ENCODE measurements at regions not wholly inside any gene's neighbourhood (a gene's known extent, or its start where the extent isn't known, plus 50 kb on each side); places are given as distances from the start of the nearest gene placed in this dataset.
A peak's percentile ranks its signal among the peaks of the same experiment; 100 is the strongest.
"Not testable (repeated sequence)": the region's sequence is repeated elsewhere in the genome, so short reads cannot be mapped to it uniquely, and the experiment has no call there.

DNA sequence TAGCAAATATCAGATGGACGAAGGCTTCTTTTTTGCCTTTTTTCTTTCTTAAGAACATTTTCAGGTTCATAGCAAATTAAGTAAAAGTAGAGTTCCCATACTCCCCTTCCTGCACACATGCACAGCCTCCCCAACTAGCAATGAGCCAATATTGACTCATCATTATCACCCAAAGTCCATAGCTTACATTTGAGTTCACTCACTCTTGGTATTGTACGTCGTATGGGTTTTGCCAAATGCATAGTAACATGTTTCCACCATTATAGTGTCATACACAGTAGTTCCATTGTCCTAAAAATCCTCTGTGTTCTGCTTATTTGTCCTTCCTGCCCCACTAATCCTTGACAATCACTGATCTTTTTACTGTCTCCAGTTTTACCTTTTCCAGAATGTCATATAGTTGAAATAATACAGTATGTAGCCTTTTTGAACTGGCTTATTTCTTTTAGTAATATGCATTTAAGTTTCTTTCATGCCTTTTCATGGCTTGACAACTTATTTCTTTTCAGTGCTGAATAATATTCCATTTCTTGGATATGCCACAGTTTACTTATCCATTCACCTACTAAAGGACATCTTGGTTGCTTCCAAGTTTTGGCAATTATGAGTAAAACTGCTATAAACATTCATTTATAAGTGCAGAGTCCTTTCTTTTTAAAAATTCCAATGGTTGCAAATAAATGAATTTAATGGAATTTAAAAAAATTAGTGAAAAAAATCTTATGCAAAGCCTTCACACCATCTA lies 242.1 kb downstream of the ISL1 start:
- H3K18ac ChIP-seq (ENCODE audit: low read depth in 1 of 2, low read length in 2 of 2) = no peak overlapping the region
- H2AK5ac ChIP-seq (ENCODE audit: low read length, severe bottlenecking) = no peak overlapping the region
- no peaks in the 10 kb centered on the region for H3K27me3 ChIP-seq (ENCODE audit: control insufficient read depth in 1 of 2, insufficient read depth in 1 of 2, low read length in 2 of 2)
- no peaks in the 10 kb centered on the region for H3K4me1 ChIP-seq (ENCODE audit: control insufficient read depth, insufficient read depth, low read depth, low read length)
- no peak overlapping the region for H3K4ac ChIP-seq (ENCODE audit: low read depth in 1 of 2, low read length in 2 of 2)
- no peak overlapping the region for H2BK12ac ChIP-seq (ENCODE audit: low read length in 2 of 2)
- 100% methylated on average over 3 of the region's 3 CpGs for WGBS
- H2BK5ac ChIP-seq (ENCODE audit: low read depth, low read length, poor library complexity, severe bottlenecking) = no peak overlapping the region
- H3K9me3 ChIP-seq (ENCODE audit: control insufficient read depth, low read length) = no peaks in the 10 kb centered on the region
- H3K79me1 ChIP-seq (replicated peaks; ENCODE audit: low read length, poor library complexity, severe bottlenecking) = no peaks in the 10 kb centered on the region
- no peak overlapping the region for H3K23ac ChIP-seq (ENCODE audit: low read length in 2 of 2)
- H3K4me3 ChIP-seq (ENCODE audit: insufficient read depth in 1 of 2, low read depth in 1 of 2, low read length in 2 of 2) = no peak overlapping the region
- H3K27ac ChIP-seq (ENCODE audit: low read length, poor library complexity, severe bottlenecking) = no peak overlapping the region
- H3K4me2 ChIP-seq (ENCODE audit: low read length, poor library complexity, severe bottlenecking) = no peak overlapping the region
- DNase-seq = no peak
- no peak overlapping the region for H3K9ac ChIP-seq (ENCODE audit: low read length)
- no peaks in the 10 kb centered on the region for H3K36me3 ChIP-seq (ENCODE audit: control insufficient read depth in 1 of 2, insufficient read depth in 2 of 2, low read depth in 1 of 2, low read length in 2 of 2)
- H2BK15ac ChIP-seq (ENCODE audit: low read depth, poor library complexity, severe bottlenecking) = no peak overlapping the region
- no peak overlapping the region for H2BK120ac ChIP-seq (ENCODE audit: low read depth, low read length)
- H4K8ac ChIP-seq (ENCODE audit: low read length) = no peak overlapping the region
- H3K14ac ChIP-seq (ENCODE audit: low read length in 2 of 2) = no peak overlapping the region
- H4K91ac ChIP-seq (ENCODE audit: low read length) = no peak overlapping the region
- no peak overlapping the region for H2AFZ ChIP-seq (ENCODE audit: low read depth, low read length)

DNA sequence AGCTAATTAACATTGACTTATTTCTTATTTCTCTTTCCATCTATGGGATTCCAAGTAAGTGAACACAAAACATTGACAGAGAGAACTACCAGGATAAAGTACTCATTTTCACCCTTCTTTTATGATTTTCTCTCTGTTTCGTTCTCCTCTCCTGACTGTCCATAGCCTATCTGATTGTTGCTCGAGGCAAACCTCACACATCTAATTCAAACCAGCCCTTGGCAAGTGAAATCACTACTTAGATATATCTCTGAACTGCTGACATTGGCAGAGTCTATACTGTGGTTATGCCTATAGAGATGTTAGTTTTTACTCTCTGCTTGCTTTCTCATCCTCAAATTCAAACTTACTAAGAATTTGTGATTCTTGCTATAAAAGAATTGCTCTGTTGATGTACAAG lies 248.8 kb downstream of the ISL1 start:
- no peak overlapping the region for H2BK120ac ChIP-seq (ENCODE audit: low read depth, low read length)
- no peak overlapping the region for H3K18ac ChIP-seq (ENCODE audit: low read depth in 1 of 2, low read length in 2 of 2)
- H3K27me3 ChIP-seq (ENCODE audit: control insufficient read depth in 1 of 2, insufficient read depth in 1 of 2, low read length in 2 of 2) = no peaks in the 10 kb centered on the region
- H3K4me1 ChIP-seq (ENCODE audit: control insufficient read depth, insufficient read depth, low read depth, low read length) = no peaks in the 10 kb centered on the region
- H3K14ac ChIP-seq (ENCODE audit: low read length in 2 of 2) = no peak overlapping the region
- no peaks in the 10 kb centered on the region for H3K79me1 ChIP-seq (replicated peaks; ENCODE audit: low read length, poor library complexity, severe bottlenecking)
- no peak overlapping the region for H4K8ac ChIP-seq (ENCODE audit: low read length)
- H2AK5ac ChIP-seq (ENCODE audit: low read length, severe bottlenecking) = no peak overlapping the region
- H3K9me3 ChIP-seq (ENCODE audit: control insufficient read depth, low read length) = peaks cover 2% of the 10 kb centered on the region
- no peak overlapping the region for H2BK5ac ChIP-seq (ENCODE audit: low read depth, low read length, poor library complexity, severe bottlenecking)
- H3K27ac ChIP-seq (ENCODE audit: low read length, poor library complexity, severe bottlenecking) = no peak overlapping the region
- H3K9ac ChIP-seq (ENCODE audit: low read length) = no peak overlapping the region
- H3K4me3 ChIP-seq (ENCODE audit: insufficient read depth in 1 of 2, low read depth in 1 of 2, low read length in 2 of 2) = no peak overlapping the region
- no peaks in the 10 kb centered on the region for H3K36me3 ChIP-seq (ENCODE audit: control insufficient read depth in 1 of 2, insufficient read depth in 2 of 2, low read depth in 1 of 2, low read length in 2 of 2)
- H2BK12ac ChIP-seq (ENCODE audit: low read length in 2 of 2) = no peak overlapping the region
- H4K91ac ChIP-seq (ENCODE audit: low read length) = no peak overlapping the region
- no peak for DNase-seq
- 88% methylated on average over 2 of the region's 2 CpGs for WGBS
- no peak overlapping the region for H2BK15ac ChIP-seq (ENCODE audit: low read depth, poor library complexity, severe bottlenecking)
- no peak overlapping the region for H3K4me2 ChIP-seq (ENCODE audit: low read length, poor library complexity, severe bottlenecking)
- no peak overlapping the region for H3K4ac ChIP-seq (ENCODE audit: low read depth in 1 of 2, low read length in 2 of 2)
- no peak overlapping the region for H3K23ac ChIP-seq (ENCODE audit: low read length in 2 of 2)
- no peak overlapping the region for H2AFZ ChIP-seq (ENCODE audit: low read depth, low read length)

DNA sequence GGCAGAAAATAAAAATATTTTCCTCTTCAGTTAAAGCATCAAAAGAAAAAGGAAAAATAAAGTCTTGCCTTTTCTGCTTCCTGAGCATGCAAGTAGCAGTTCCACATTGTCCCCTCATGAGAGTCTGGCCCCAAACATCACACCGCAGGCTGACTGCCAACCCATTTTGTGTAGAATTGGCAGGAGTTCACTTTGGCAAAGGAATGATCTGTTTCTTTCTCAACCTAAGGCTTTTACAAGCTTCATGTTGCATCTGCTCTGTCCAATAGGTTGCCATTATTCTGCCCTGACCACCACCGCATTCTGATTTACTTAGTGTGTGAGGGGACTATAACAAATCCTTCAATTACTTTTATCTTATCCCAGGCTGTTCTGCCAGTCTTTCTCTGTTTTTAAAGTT lies 249.5 kb downstream of the ISL1 start:
- Histone ChIP-seq H3K14ac (ENCODE audit: low read length in 2 of 2) (no peak overlapping the region), H3K36me3 (ENCODE audit: control insufficient read depth in 1 of 2, insufficient read depth in 2 of 2, low read depth in 1 of 2, low read length in 2 of 2) (no peaks in the 10 kb centered on the region)

DNA sequence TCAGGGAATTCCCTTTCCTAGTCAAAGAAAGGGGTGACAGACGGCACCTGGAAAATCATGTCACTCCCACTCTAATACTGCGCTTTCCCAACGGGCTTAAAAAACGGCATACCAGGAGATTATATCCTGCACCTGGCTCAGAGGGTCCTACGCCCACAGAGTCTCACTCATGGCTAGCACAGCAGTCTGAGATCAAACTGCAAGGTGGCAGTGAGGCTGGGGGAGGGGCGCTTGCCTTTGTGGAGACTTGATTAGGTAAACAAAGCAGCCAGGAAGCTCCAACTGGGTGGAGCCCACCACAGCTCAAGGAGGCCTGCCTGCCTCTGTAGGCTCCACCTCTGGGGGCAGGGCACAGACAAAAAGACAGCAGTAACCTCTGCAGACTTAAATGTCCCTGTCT lies 253.7 kb downstream of the ISL1 start:
- not testable (repeated sequence) for H3K4ac ChIP-seq (ENCODE audit: low read depth in 1 of 2, low read length in 2 of 2); H3K4me3 ChIP-seq (ENCODE audit: insufficient read depth in 1 of 2, low read depth in 1 of 2, low read length in 2 of 2); H4K8ac ChIP-seq (ENCODE audit: low read length); H2AK5ac ChIP-seq (ENCODE audit: low read length, severe bottlenecking); H3K9me3 ChIP-seq (ENCODE audit: control insufficient read depth, low read length); H3K4me2 ChIP-seq (ENCODE audit: low read length, poor library complexity, severe bottlenecking); H2BK120ac ChIP-seq (ENCODE audit: low read depth, low read length); H3K14ac ChIP-seq (ENCODE audit: low read length in 2 of 2); H2BK12ac ChIP-seq (ENCODE audit: low read length in 2 of 2); H3K9ac ChIP-seq (ENCODE audit: low read length); H4K91ac ChIP-seq (ENCODE audit: low read length); H3K79me1 ChIP-seq (replicated peaks; ENCODE audit: low read length, poor library complexity, severe bottlenecking); H3K4me1 ChIP-seq (ENCODE audit: control insufficient read depth, insufficient read depth, low read depth, low read length); DNase-seq; H2BK5ac ChIP-seq (ENCODE audit: low read depth, low read length, poor library complexity, severe bottlenecking); H3K27me3 ChIP-seq (ENCODE audit: control insufficient read depth in 1 of 2, insufficient read depth in 1 of 2, low read length in 2 of 2); H3K36me3 ChIP-seq (ENCODE audit: control insufficient read depth in 1 of 2, insufficient read depth in 2 of 2, low read depth in 1 of 2, low read length in 2 of 2); H2AFZ ChIP-seq (ENCODE audit: low read depth, low read length); H3K23ac ChIP-seq (ENCODE audit: low read length in 2 of 2); H2BK15ac ChIP-seq (ENCODE audit: low read depth, poor library complexity, severe bottlenecking); H3K27ac ChIP-seq (ENCODE audit: low read length, poor library complexity, severe bottlenecking)
- 96% methylated on average over 5 of the region's 6 CpGs for WGBS
- H3K18ac ChIP-seq (ENCODE audit: low read depth in 1 of 2, low read length in 2 of 2) = peak overlapping the region in 1 of 2 experiments; percentile 24

More for the DNA sequence above, 249.5 kb downstream of the ISL1 start:
- H4K91ac ChIP-seq (ENCODE audit: low read length) = no peak overlapping the region
- H2BK5ac ChIP-seq (ENCODE audit: low read depth, low read length, poor library complexity, severe bottlenecking) = no peak overlapping the region
- H2BK15ac ChIP-seq (ENCODE audit: low read depth, poor library complexity, severe bottlenecking) = no peak overlapping the region
- H2BK120ac ChIP-seq (ENCODE audit: low read depth, low read length) = no peak overlapping the region
- no peak overlapping the region for H2AFZ ChIP-seq (ENCODE audit: low read depth, low read length)
- H3K9me3 ChIP-seq (ENCODE audit: control insufficient read depth, low read length) = peaks cover 2% of the 10 kb centered on the region
- H3K18ac ChIP-seq (ENCODE audit: low read depth in 1 of 2, low read length in 2 of 2) = no peak overlapping the region
- H3K9ac ChIP-seq (ENCODE audit: low read length) = no peak overlapping the region
- no peak overlapping the region for H3K23ac ChIP-seq (ENCODE audit: low read length in 2 of 2)
- no peak overlapping the region for H2BK12ac ChIP-seq (ENCODE audit: low read length in 2 of 2)
- no peaks in the 10 kb centered on the region for H3K27me3 ChIP-seq (ENCODE audit: control insufficient read depth in 1 of 2, insufficient read depth in 1 of 2, low read length in 2 of 2)
- 33% methylated on average over 1 of the region's 2 CpGs for WGBS
- H4K8ac ChIP-seq (ENCODE audit: low read length) = no peak overlapping the region
- no peaks in the 10 kb centered on the region for H3K79me1 ChIP-seq (replicated peaks; ENCODE audit: low read length, poor library complexity, severe bottlenecking)
- no peak for DNase-seq
- no peak overlapping the region for H3K4me2 ChIP-seq (ENCODE audit: low read length, poor library complexity, severe bottlenecking)
- no peak overlapping the region for H3K4me3 ChIP-seq (ENCODE audit: insufficient read depth in 1 of 2, low read depth in 1 of 2, low read length in 2 of 2)
- H2AK5ac ChIP-seq (ENCODE audit: low read length, severe bottlenecking) = no peak overlapping the region
- no peak overlapping the region for H3K27ac ChIP-seq (ENCODE audit: low read length, poor library complexity, severe bottlenecking)
- no peak overlapping the region for H3K4ac ChIP-seq (ENCODE audit: low read depth in 1 of 2, low read length in 2 of 2)
- no peaks in the 10 kb centered on the region for H3K4me1 ChIP-seq (ENCODE audit: control insufficient read depth, insufficient read depth, low read depth, low read length)

Data from mesenchymal stem cell (in vitro differentiated cells and primary cell).